A549 (cell line): ENCODE measurements at regions not wholly inside any gene's neighbourhood (a gene's known extent, or its start where the extent isn't known, plus 50 kb on each side); places are given as distances from the start of the nearest gene placed in this dataset.

Experiments
- BHLHE40 ChIP-seq: IDR thresholded peaks from 2 replicates; pipeline ENCODE4 v1.6.1; 2012; ENCODE audit warnings: low read depth, low read length, inconsistent platforms
- CEBPB ChIP-seq, 2 experiments: fragments of >200 bp in 1 of 2; sonication (Bioruptor Twin) in 1 of 2; formaldehyde crosslinking in 1 of 2; IDR thresholded peaks; 2 replicates each; pipeline ENCODE4 v1.6.1; 2012 to 2016
- EP300 ChIP-seq, 2 experiments: fragments of >200 bp; sonication (Bioruptor Twin); formaldehyde crosslinking; IDR thresholded peaks; 2 replicates in 1 of 2; 3 replicates in 1 of 2; pipeline ENCODE4 v1.6.1; 2016 to 2017
- FOSL2 ChIP-seq, 2 experiments: fragments of 450-650 bp in 1 of 2; fragments of >200 bp in 1 of 2; sonication (Bioruptor Twin) in 1 of 2; formaldehyde crosslinking; IDR thresholded peaks; 2 replicates each; pipeline versions ENCODE4 v1.5.0 to v1.6.1; 2016 to 2020; ENCODE audit warnings: mild to moderate bottlenecking in 1 of 2, moderate library complexity in 1 of 2
- HOXA7 ChIP-seq: fragments of 250-450 bp; sonication (Bioruptor Pico); IDR thresholded peaks from 2 replicates; pipeline ENCODE4 v1.5.0; 2020; ENCODE audit warnings: mild to moderate bottlenecking, moderate library complexity
- JUNB ChIP-seq: fragments of >200 bp; sonication (Bioruptor Twin); formaldehyde crosslinking; IDR thresholded peaks from 2 replicates; pipeline ENCODE4 v1.6.1; 2016
- POLR2A ChIP-seq: IDR thresholded peaks from 2 replicates; pipeline ENCODE4 v1.6.1; 2012; ENCODE audit warnings: mild to moderate bottlenecking, low read length
- POLR2AphosphoS2 ChIP-seq: conservative IDR thresholded peaks from 2 replicates; pipeline ENCODE4 v1.6.1; 2012; ENCODE audit warnings: low read length, improper control_type of control experiment, inconsistent platforms
- RCOR1 ChIP-seq: fragments of 150-350 bp; IDR thresholded peaks from 2 replicates; pipeline ENCODE4 v1.6.1; 2014; ENCODE audit warnings: antibody characterized with exemption, low read length, low read depth
- SMC3 ChIP-seq: fragments of >200 bp; sonication (Bioruptor Twin); formaldehyde crosslinking; IDR thresholded peaks from 3 replicates; pipeline ENCODE4 v1.6.1; 2018; ENCODE audit warnings: inconsistent platforms
- SREBF2 ChIP-seq: fragments of 450-650 bp; IDR thresholded peaks from 2 replicates; pipeline ENCODE4 v1.6.1; 2014; ENCODE audit warnings: mild to moderate bottlenecking, moderate library complexity
- ZNF302 ChIP-seq: fragments of 250-450 bp; sonication (Bioruptor Pico); IDR thresholded peaks from 2 replicates; pipeline ENCODE4 v1.9.0; 2021; ENCODE audit warnings: inconsistent platforms, mild to moderate bottlenecking, moderate library complexity
- TF ChIP-seq, protein P1 (sequence below): fragments of >200 bp; sonication (Bioruptor Twin); formaldehyde crosslinking; IDR thresholded peaks from 3 replicates; pipeline ENCODE4 v1.5.1; 2016
- TF ChIP-seq, protein P2 (sequence below): fragments of >200 bp; sonication (Bioruptor Twin); formaldehyde crosslinking; IDR thresholded peaks from 3 replicates; pipeline ENCODE4 v1.6.1; 2016

DNA sequence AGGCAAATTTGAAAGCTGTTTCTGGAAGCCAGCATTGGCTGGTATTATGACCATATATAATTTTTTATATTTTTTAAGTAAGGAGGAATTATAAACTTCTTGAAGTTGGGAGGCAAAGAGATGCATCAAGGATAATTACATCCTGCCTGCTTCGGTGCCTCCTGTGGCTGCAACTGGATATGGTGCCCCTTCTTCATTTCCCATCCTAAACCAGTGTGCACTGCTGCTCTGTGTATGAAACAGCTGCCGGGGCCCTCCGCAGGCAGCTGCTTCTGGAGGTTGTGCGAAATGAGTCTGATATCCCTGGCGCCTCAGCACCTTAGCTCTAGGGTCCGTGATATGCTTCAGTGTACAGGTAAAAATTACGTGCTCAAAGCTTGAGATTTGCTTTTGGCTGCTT, 304.2 kb downstream of the ENC1 start:
- TF ChIP-seq BHLHE40 (no peak), SMC3 (no peak), RCOR1 (no peak), ZNF302 (no peak), POLR2AphosphoS2 (no peak), JUNB (no peak), EP300 (IDR thresholded peaks at IDR 0.05) (no peak), CEBPB (IDR thresholded peaks at IDR 0.05) (no peak), POLR2A (no peak), FOSL2 (IDR thresholded peaks at IDR 0.05) (no peak), FOSL2 (CRISPR knock-in tag; IDR thresholded peaks at IDR 0.05) (no peak), SREBF2 (no peak), HOXA7 (CRISPR knock-in tag) (no peak)
- TF ChIP-seq, protein P1, sequence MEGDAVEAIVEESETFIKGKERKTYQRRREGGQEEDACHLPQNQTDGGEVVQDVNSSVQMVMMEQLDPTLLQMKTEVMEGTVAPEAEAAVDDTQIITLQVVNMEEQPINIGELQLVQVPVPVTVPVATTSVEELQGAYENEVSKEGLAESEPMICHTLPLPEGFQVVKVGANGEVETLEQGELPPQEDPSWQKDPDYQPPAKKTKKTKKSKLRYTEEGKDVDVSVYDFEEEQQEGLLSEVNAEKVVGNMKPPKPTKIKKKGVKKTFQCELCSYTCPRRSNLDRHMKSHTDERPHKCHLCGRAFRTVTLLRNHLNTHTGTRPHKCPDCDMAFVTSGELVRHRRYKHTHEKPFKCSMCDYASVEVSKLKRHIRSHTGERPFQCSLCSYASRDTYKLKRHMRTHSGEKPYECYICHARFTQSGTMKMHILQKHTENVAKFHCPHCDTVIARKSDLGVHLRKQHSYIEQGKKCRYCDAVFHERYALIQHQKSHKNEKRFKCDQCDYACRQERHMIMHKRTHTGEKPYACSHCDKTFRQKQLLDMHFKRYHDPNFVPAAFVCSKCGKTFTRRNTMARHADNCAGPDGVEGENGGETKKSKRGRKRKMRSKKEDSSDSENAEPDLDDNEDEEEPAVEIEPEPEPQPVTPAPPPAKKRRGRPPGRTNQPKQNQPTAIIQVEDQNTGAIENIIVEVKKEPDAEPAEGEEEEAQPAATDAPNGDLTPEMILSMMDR: no peak
- TF ChIP-seq, protein P2, sequence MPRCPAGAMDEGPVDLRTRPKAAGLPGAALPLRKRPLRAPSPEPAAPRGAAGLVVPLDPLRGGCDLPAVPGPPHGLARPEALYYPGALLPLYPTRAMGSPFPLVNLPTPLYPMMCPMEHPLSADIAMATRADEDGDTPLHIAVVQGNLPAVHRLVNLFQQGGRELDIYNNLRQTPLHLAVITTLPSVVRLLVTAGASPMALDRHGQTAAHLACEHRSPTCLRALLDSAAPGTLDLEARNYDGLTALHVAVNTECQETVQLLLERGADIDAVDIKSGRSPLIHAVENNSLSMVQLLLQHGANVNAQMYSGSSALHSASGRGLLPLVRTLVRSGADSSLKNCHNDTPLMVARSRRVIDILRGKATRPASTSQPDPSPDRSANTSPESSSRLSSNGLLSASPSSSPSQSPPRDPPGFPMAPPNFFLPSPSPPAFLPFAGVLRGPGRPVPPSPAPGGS: no peak
